GM20000 (cell line): ENCODE measurements at regions not wholly inside any gene's neighbourhood (a gene's known extent, or its start where the extent isn't known, plus 50 kb on each side); places are given as distances from the start of the nearest gene placed in this dataset.

Source experiments
- DNase-seq: peaks from one replicate; pipeline ENCODE4 v3.0.0; 2012; ENCODE audit warnings: low spot score
- CTCF ChIP-seq: IDR thresholded peaks from 2 replicates; pipeline ENCODE4 v1.5.1; 2012; ENCODE audit warnings: mild to moderate bottlenecking, control low read depth; ENCODE audit errors: extremely low read depth, missing control alignments

- DNase-seq, result no peak
- no peak for TF ChIP-seq CTCF
Observed at GRCh38 chr7:34362621-34363020, 295.4 kb upstream of the NPSR1 start.

GRCh38 chr7:34364130-34364529 lies 293.9 kb upstream of the NPSR1 start:
- no peak for TF ChIP-seq CTCF
- DNase-seq, result no peak

- DNase-seq, result no peak
- TF ChIP-seq CTCF, result no peak
Observed at GRCh38 chr7:34365011-34365410, 293.0 kb upstream of the NPSR1 start.

GRCh38 chr7:34365611-34366010 lies 292.4 kb upstream of the NPSR1 start:
- DNase-seq, result no peak
- no peak for TF ChIP-seq CTCF

- no peak for DNase-seq
- no peak for TF ChIP-seq CTCF
Observed at GRCh38 chr7:34371922-34372321, 286.1 kb upstream of the NPSR1 start.

- TF ChIP-seq CTCF, result no peak
- no peak for DNase-seq
Observed at GRCh38 chr7:34373940-34374339, 284.1 kb upstream of the NPSR1 start.

- no peak for DNase-seq
- TF ChIP-seq CTCF, result no peak
Observed at GRCh38 chr7:34382166-34382893, 275.7 kb upstream of the NPSR1 start.
